Skeletal muscle tissue (tissue), 3 donors: ENCODE measurements at regions not wholly inside any gene's neighbourhood (a gene's known extent, or its start where the extent isn't known, plus 50 kb on each side); places are given as distances from the start of the nearest gene placed in this dataset.

Experiments used
- H3K27ac ChIP-seq: one replicate; pipeline ENCODE4 v1.7.0; 2013; ENCODE audit warnings: mild to moderate bottlenecking, low read depth, low read length, inconsistent platforms
- H3K27me3 ChIP-seq, 3 donors: one replicate each; pipeline ENCODE4 v1.7.0; 2013; ENCODE audit warnings: low read length in 3 of 3; ENCODE audit not compliant: control insufficient read depth in 3 of 3, insufficient read depth in 3 of 3
- H3K36me3 ChIP-seq, 3 donors: one replicate each; pipeline ENCODE4 v1.7.0; 2013; ENCODE audit warnings: low read length in 3 of 3; ENCODE audit not compliant: control insufficient read depth in 3 of 3, insufficient read depth in 3 of 3
- H3K4me1 ChIP-seq, 3 donors: one replicate each; pipeline ENCODE4 v1.7.0; 2013; ENCODE audit warnings: low read length in 3 of 3, mild to moderate bottlenecking in 3 of 3; ENCODE audit not compliant: control insufficient read depth in 3 of 3, insufficient read depth in 3 of 3
- H3K4me3 ChIP-seq, 3 donors: one replicate each; pipeline ENCODE4 v1.7.0; 2013; ENCODE audit warnings: low read length in 3 of 3
- H3K9ac ChIP-seq, 3 donors: one replicate each; pipeline ENCODE4 v1.7.0; 2013; ENCODE audit warnings: low read length in 3 of 3, mild to moderate bottlenecking in 3 of 3, moderate library complexity in 2 of 3, low read depth in 1 of 3
- H3K9me3 ChIP-seq, 3 donors: one replicate each; pipeline ENCODE4 v1.7.0; 2013; ENCODE audit warnings: low read length in 3 of 3; ENCODE audit not compliant: control insufficient read depth in 3 of 3
- donor health status: Osteomylitis.

- no peaks in the 10 kb centered on the region for H3K36me3 ChIP-seq
- H3K27ac ChIP-seq, result no peak overlapping the region
- H3K27me3 ChIP-seq, result no peaks in the 10 kb centered on the region
- H3K4me1 ChIP-seq, result no peaks in the 10 kb centered on the region
- H3K9ac ChIP-seq, result no peak overlapping the region
- no peaks in the 10 kb centered on the region for H3K9me3 ChIP-seq
- no peak overlapping the region for H3K4me3 ChIP-seq
Measured at GRCh38 chr17:33491871-33492481, 198.9 kb upstream of the ASIC2 start.

- H3K9ac ChIP-seq, result no peak overlapping the region
- no peak overlapping the region for H3K4me3 ChIP-seq
- no peaks in the 10 kb centered on the region for H3K36me3 ChIP-seq
- no peak overlapping the region for H3K27ac ChIP-seq
- H3K4me1 ChIP-seq, result no peaks in the 10 kb centered on the region
- H3K27me3 ChIP-seq, result no peaks in the 10 kb centered on the region
- no peaks in the 10 kb centered on the region for H3K9me3 ChIP-seq
Measured at GRCh38 chr17:33492731-33493265, 199.7 kb upstream of the ASIC2 start.

- H3K9me3 ChIP-seq, result no peaks in the 10 kb centered on the region
Measured at GRCh38 chr17:33493566-33493965, 200.5 kb upstream of the ASIC2 start.

GRCh38 chr17:33494151-33494550 is 201.1 kb upstream of the ASIC2 start:
- Histone ChIP-seq H3K9me3 (no peaks in the 10 kb centered on the region), H3K9ac (no peak overlapping the region), H3K27me3 (no peaks in the 10 kb centered on the region), H3K36me3 (no peaks in the 10 kb centered on the region), H3K4me1 (no peaks in the 10 kb centered on the region), H3K27ac (no peak overlapping the region), H3K4me3 (no peak overlapping the region)

More at GRCh38 chr17:33493566-33493965, 200.5 kb upstream of the ASIC2 start:
- Histone ChIP-seq H3K4me1 (no peaks in the 10 kb centered on the region), H3K4me3 (no peak overlapping the region), H3K27me3 (no peaks in the 10 kb centered on the region), H3K36me3 (no peaks in the 10 kb centered on the region), H3K9ac (no peak overlapping the region), H3K27ac (no peak overlapping the region)

GRCh38 chr17:33497623-33498022 is 204.5 kb upstream of the ASIC2 start:
- no peak overlapping the region for H3K4me3 ChIP-seq
- H3K4me1 ChIP-seq, result peaks cover 0 to 4% (median 0%) of the 10 kb centered on the region in 3 donors
- no peak overlapping the region for H3K27ac ChIP-seq
- no peaks in the 10 kb centered on the region for H3K9me3 ChIP-seq
- no peaks in the 10 kb centered on the region for H3K36me3 ChIP-seq
- H3K9ac ChIP-seq, result no peak overlapping the region
- no peaks in the 10 kb centered on the region for H3K27me3 ChIP-seq

- Histone ChIP-seq H3K27me3 (no peaks in the 10 kb centered on the region), H3K4me1 (peaks cover 0 to 4% (median 0%) of the 10 kb centered on the region in 3 donors), H3K9me3 (no peaks in the 10 kb centered on the region), H3K9ac (no peak overlapping the region), H3K36me3 (no peaks in the 10 kb centered on the region), H3K27ac (no peak overlapping the region), H3K4me3 (no peak overlapping the region)
Measured at GRCh38 chr17:33498069-33498468, 205.0 kb upstream of the ASIC2 start.

GRCh38 chr17:33499040-33499439 is 205.9 kb upstream of the ASIC2 start:
- Histone ChIP-seq H3K36me3 (no peaks in the 10 kb centered on the region), H3K9ac (no peak overlapping the region), H3K4me1 (peaks cover 0 to 4% (median 0%) of the 10 kb centered on the region in 3 donors), H3K27me3 (no peaks in the 10 kb centered on the region), H3K4me3 (no peak overlapping the region), H3K9me3 (no peaks in the 10 kb centered on the region), H3K27ac (no peak overlapping the region)

GRCh38 chr17:33500151-33500550 is 207.1 kb upstream of the ASIC2 start:
- Histone ChIP-seq H3K4me1 (peaks cover 0 to 4% (median 0%) of the 10 kb centered on the region in 3 donors), H3K9me3 (no peaks in the 10 kb centered on the region), H3K36me3 (no peaks in the 10 kb centered on the region), H3K27ac (no peak overlapping the region), H3K4me3 (no peak overlapping the region), H3K9ac (no peak overlapping the region), H3K27me3 (peaks cover 0 to 2% (median 0%) of the 10 kb centered on the region in 3 donors)

GRCh38 chr17:33501185-33501584 is 208.1 kb upstream of the ASIC2 start:
- Histone ChIP-seq H3K27ac (no peak overlapping the region), H3K4me1 (peaks cover 0 to 4% (median 0%) of the 10 kb centered on the region in 3 donors), H3K9ac (no peak overlapping the region), H3K9me3 (no peaks in the 10 kb centered on the region), H3K27me3 (peaks cover 0 to 2% (median 0%) of the 10 kb centered on the region in 3 donors), H3K36me3 (no peaks in the 10 kb centered on the region), H3K4me3 (no peak overlapping the region)

GRCh38 chr17:33504571-33504970 is 211.5 kb upstream of the ASIC2 start:
- Histone ChIP-seq H3K27me3 (peaks cover 0 to 2% (median 0%) of the 10 kb centered on the region in 3 donors), H3K9me3 (no peaks in the 10 kb centered on the region), H3K4me1 (peaks cover 0 to under 1% (median 0%) of the 10 kb centered on the region in 3 donors), H3K9ac (no peak overlapping the region), H3K27ac (no peak overlapping the region), H3K4me3 (no peak overlapping the region), H3K36me3 (no peaks in the 10 kb centered on the region)
